ENCODE measurements at regions not wholly inside any gene's neighbourhood (a gene's known extent, or its start where the extent isn't known, plus 50 kb on each side); places are given as distances from the start of the nearest gene placed in this dataset.

GRCh38 chr3:5613599-5613998 lies 426.1 kb downstream of the EDEM1 start:
- Histone ChIP-seq H3K4me3 (no peak overlapping the region), H3K9me3 (no peaks in the 10 kb centered on the region), H3K36me3 (no peaks in the 10 kb centered on the region), H3K27ac (no peak overlapping the region), H3K4me1 (replicated peaks) (no peaks in the 10 kb centered on the region), H3K27me3 (replicated peaks; ENCODE audit: insufficient read depth) (no peaks in the 10 kb centered on the region)
- WGBS, result 18% methylated on average over 3 of the region's 3 CpGs
- intact Hi-C loops (cut with DNase I), result no loop called here
- TF ChIP-seq POLR2A (IDR thresholded peaks at IDR 0.05) (no peak), POLR2AphosphoS5 (IDR thresholded peaks at IDR 0.05) (no peak), CTCF (IDR thresholded peaks at IDR 0.05) (no peak)
- no peak for DNase-seq (ENCODE audit: low spot score)

- H3K27me3 ChIP-seq (replicated peaks; ENCODE audit: insufficient read depth), result no peaks in the 10 kb centered on the region
- intact Hi-C loops (cut with DNase I), result no loop called here
- WGBS, result 75% methylated on average over 4 of the region's 4 CpGs
- no peak overlapping the region for H3K27ac ChIP-seq
- TF ChIP-seq POLR2AphosphoS5 (IDR thresholded peaks at IDR 0.05) (no peak), CTCF (IDR thresholded peaks at IDR 0.05) (no peak), POLR2A (IDR thresholded peaks at IDR 0.05) (no peak)
- no peak for DNase-seq (ENCODE audit: low spot score)
- H3K4me3 ChIP-seq, result no peak overlapping the region
- no peaks in the 10 kb centered on the region for H3K4me1 ChIP-seq (replicated peaks)
- no peaks in the 10 kb centered on the region for H3K36me3 ChIP-seq
- no peaks in the 10 kb centered on the region for H3K9me3 ChIP-seq
Measured at GRCh38 chr3:5616873-5617272, 429.4 kb downstream of the EDEM1 start.

GRCh38 chr3:5618170-5618569 lies 430.7 kb downstream of the EDEM1 start:
- H3K36me3 ChIP-seq, result no peaks in the 10 kb centered on the region
- intact Hi-C loops (cut with DNase I), result no loop called here
- H3K27me3 ChIP-seq (replicated peaks; ENCODE audit: insufficient read depth), result no peaks in the 10 kb centered on the region
- no peak for DNase-seq (ENCODE audit: low spot score)
- no peak overlapping the region for H3K27ac ChIP-seq
- H3K4me3 ChIP-seq, result no peak overlapping the region
- H3K9me3 ChIP-seq, result no peaks in the 10 kb centered on the region
- TF ChIP-seq CTCF (IDR thresholded peaks at IDR 0.05) (no peak), POLR2AphosphoS5 (IDR thresholded peaks at IDR 0.05) (no peak), POLR2A (IDR thresholded peaks at IDR 0.05) (no peak)
- H3K4me1 ChIP-seq (replicated peaks), result no peaks in the 10 kb centered on the region

- intact Hi-C loops (cut with DNase I), result no loop called here
- no peaks in the 10 kb centered on the region for H3K27me3 ChIP-seq (replicated peaks; ENCODE audit: insufficient read depth)
- TF ChIP-seq POLR2A (IDR thresholded peaks at IDR 0.05) (no peak), CTCF (IDR thresholded peaks at IDR 0.05) (no peak), POLR2AphosphoS5 (IDR thresholded peaks at IDR 0.05) (no peak)
- no peak overlapping the region for H3K27ac ChIP-seq
- H3K9me3 ChIP-seq, result no peaks in the 10 kb centered on the region
- WGBS, result 76% methylated on average over 3 of the region's 3 CpGs
- no peak overlapping the region for H3K4me3 ChIP-seq
- DNase-seq (ENCODE audit: low spot score), result no peak
- no peaks in the 10 kb centered on the region for H3K4me1 ChIP-seq (replicated peaks)
- H3K36me3 ChIP-seq, result no peaks in the 10 kb centered on the region
Measured at GRCh38 chr3:5630406-5630805, 442.9 kb downstream of the EDEM1 start.

GRCh38 chr3:5633960-5634359 lies 446.5 kb downstream of the EDEM1 start:
- H3K36me3 ChIP-seq, result no peaks in the 10 kb centered on the region
- TF ChIP-seq POLR2AphosphoS5 (IDR thresholded peaks at IDR 0.05) (no peak), CTCF (IDR thresholded peaks at IDR 0.05) (no peak), POLR2A (IDR thresholded peaks at IDR 0.05) (no peak)
- H3K27ac ChIP-seq, result no peak overlapping the region
- intact Hi-C loops (cut with DNase I), result no loop called here
- no peaks in the 10 kb centered on the region for H3K27me3 ChIP-seq (replicated peaks; ENCODE audit: insufficient read depth)
- DNase-seq (ENCODE audit: low spot score), result no peak
- H3K4me1 ChIP-seq (replicated peaks), result no peaks in the 10 kb centered on the region
- H3K4me3 ChIP-seq, result no peak overlapping the region
- H3K9me3 ChIP-seq, result no peaks in the 10 kb centered on the region
- WGBS, result 86% methylated on average over 10 of the region's 10 CpGs

Measured in prostate gland (tissue), 2 donors.